GM23338 (cell line): ENCODE measurements at regions not wholly inside any gene's neighbourhood (a gene's known extent, or its start where the extent isn't known, plus 50 kb on each side); places are given as distances from the start of the nearest gene placed in this dataset.

Experiments used
- ATAC-seq: fragments of 200-7000 bp; cut with Tn5 transposase; 3 replicates; pipeline ENCODE4 v1.9.1; 2020
- DNase-seq: peaks from one replicate; pipeline ENCODE4 v3.0.0-alpha.2; 2015; ENCODE audit warnings: low spot score
- H2AFZ ChIP-seq: fragments of 200-600 bp; sonication (generic); 2 replicates; pipeline ENCODE4 v1.8.0; 2016; ENCODE audit warnings: antibody characterized with exemption, mild to moderate bottlenecking, moderate library complexity
- H3F3A ChIP-seq: fragments of 200-600 bp; sonication (generic); replicated peaks from 2 replicates; pipeline ENCODE4 v1.8.0; 2017; ENCODE audit warnings: antibody characterized with exemption, mixed run types, low read depth
- H3K27ac ChIP-seq: fragments of 200-600 bp; sonication (generic); 2 replicates; pipeline ENCODE4 v1.6.1; 2016; ENCODE audit warnings: low read depth
- H3K27me3 ChIP-seq: fragments of 200-600 bp; sonication (generic); 2 replicates; pipeline ENCODE4 v1.8.0; 2016; ENCODE audit warnings: mild to moderate bottlenecking, mixed run types, moderate library complexity; ENCODE audit not compliant: insufficient read depth
- H3K36me3 ChIP-seq: fragments of 200-600 bp; sonication (generic); 2 replicates; pipeline ENCODE4 v1.8.0; 2016; ENCODE audit warnings: mild to moderate bottlenecking; ENCODE audit not compliant: insufficient read depth
- H3K4me1 ChIP-seq: fragments of 200-600 bp; sonication (generic); 2 replicates; pipeline ENCODE4 v1.8.0; 2016; ENCODE audit warnings: mild to moderate bottlenecking, moderate library complexity; ENCODE audit not compliant: insufficient read depth
- H3K4me2 ChIP-seq: fragments of 200-600 bp; sonication (generic); 2 replicates; pipeline ENCODE4 v1.7.1; 2017; ENCODE audit warnings: mixed run types
- H3K4me3 ChIP-seq: fragments of 200-600 bp; sonication (generic); 2 replicates; pipeline ENCODE4 v1.6.1; 2016; ENCODE audit warnings: mixed run types
- H3K79me2 ChIP-seq: fragments of 200-600 bp; sonication (generic); replicated peaks from 2 replicates; pipeline ENCODE4 v1.8.0; 2017; ENCODE audit warnings: mild to moderate bottlenecking; ENCODE audit not compliant: insufficient read depth
- H3K9me2 ChIP-seq: fragments of 200-600 bp; sonication (generic); 2 replicates; pipeline ENCODE4 v1.8.0; 2017; ENCODE audit not compliant: insufficient read depth
- H4K20me1 ChIP-seq: fragments of 200-600 bp; sonication (generic); replicated peaks from 2 replicates; pipeline ENCODE4 v1.8.0; 2017; ENCODE audit warnings: mild to moderate bottlenecking; ENCODE audit not compliant: insufficient read depth
- H3K27ac Mint-ChIP-seq: 2 replicates; pipeline ENCODE4 v1.8.0; 2020; ENCODE audit warnings: inconsistent platforms, mild to moderate bottlenecking, moderate library complexity, mixed read lengths
- H3K27me3 Mint-ChIP-seq: 3 replicates; pipeline ENCODE4 v1.8.0; 2022; ENCODE audit warnings: low read depth, mild to moderate bottlenecking, moderate library complexity, mixed read lengths, inconsistent platforms; ENCODE audit not compliant: insufficient read depth, poor library complexity
- H3K36me3 Mint-ChIP-seq: 3 replicates; pipeline ENCODE4 v1.8.0; 2021; ENCODE audit warnings: low read depth, mild to moderate bottlenecking, inconsistent platforms, moderate library complexity, mixed read lengths
- H3K4me1 Mint-ChIP-seq: 3 replicates; pipeline ENCODE4 v1.8.0; 2020; ENCODE audit warnings: mild to moderate bottlenecking, inconsistent platforms, mixed read lengths
- H3K4me3 Mint-ChIP-seq: 3 replicates; pipeline ENCODE4 v1.8.0; 2021; ENCODE audit warnings: moderate library complexity, mild to moderate bottlenecking, inconsistent platforms, mixed read lengths
- H3K9me3 Mint-ChIP-seq: 3 replicates; pipeline ENCODE4 v1.8.0; 2020; ENCODE audit warnings: moderate library complexity, mild to moderate bottlenecking, inconsistent platforms, mixed read lengths
- CREB1 ChIP-seq: fragments of 250-450 bp; sonication (Bioruptor Pico); IDR thresholded peaks from 2 replicates; pipeline ENCODE4 v1.5.0; 2020; ENCODE audit warnings: low read depth, mild to moderate bottlenecking, moderate library complexity
- CTCF ChIP-seq, 2 experiments: fragments of 200-600 bp in 1 of 2; sonication (generic) in 1 of 2; conservative IDR thresholded peaks; 2 replicates each; pipeline versions ENCODE4 v1.5.1 to v1.6.1; 2016 to 2017; ENCODE audit warnings: antibody characterized with exemption in 2 of 2, low read depth in 2 of 2, mild to moderate bottlenecking in 2 of 2, moderate library complexity in 1 of 2
- ETS1 ChIP-seq: IDR thresholded peaks from 2 replicates; pipeline ENCODE4 v1.6.1; 2016; ENCODE audit warnings: antibody characterized with exemption
- EZH2 ChIP-seq: fragments of 200-600 bp; sonication (generic); IDR thresholded peaks from one replicate; pipeline ENCODE4 v1.8.0; 2017; ENCODE audit warnings: antibody characterized with exemption, mild to moderate bottlenecking, low read depth; ENCODE audit not compliant: unreplicated experiment
- EZH2phosphoT487 ChIP-seq: fragments of 200-600 bp; sonication (generic); IDR thresholded peaks from one replicate; pipeline ENCODE4 v1.8.1; 2018; ENCODE audit warnings: antibody characterized with exemption; ENCODE audit not compliant: unreplicated experiment
- JUNB ChIP-seq: IDR thresholded peaks from one replicate; pipeline ENCODE4 v1.6.1; 2016; ENCODE audit warnings: antibody characterized with exemption; ENCODE audit not compliant: unreplicated experiment
- NANOG ChIP-seq: IDR thresholded peaks from 2 replicates; pipeline ENCODE4 v1.6.1; 2016; ENCODE audit warnings: antibody characterized with exemption, borderline replicate concordance
- POLR2AphosphoS5 ChIP-seq: IDR thresholded peaks from 2 replicates; pipeline ENCODE4 v1.6.1; 2016; ENCODE audit warnings: antibody characterized with exemption, low read depth
- REST ChIP-seq: IDR thresholded peaks from one replicate; pipeline ENCODE4 v1.6.1; 2018; ENCODE audit warnings: antibody characterized with exemption; ENCODE audit not compliant: unreplicated experiment
- STAT1 ChIP-seq: IDR thresholded peaks from one replicate; pipeline ENCODE4 v1.6.1; 2016; ENCODE audit warnings: antibody characterized with exemption; ENCODE audit not compliant: unreplicated experiment
- ZNF331 ChIP-seq: fragments of 250-450 bp; sonication (Bioruptor Pico); IDR thresholded peaks from 2 replicates; pipeline ENCODE4 v1.5.0; 2020; ENCODE audit warnings: low read depth, mild to moderate bottlenecking, moderate library complexity
- ZNF462 ChIP-seq: fragments of 250-450 bp; sonication (Bioruptor Pico); IDR thresholded peaks from 2 replicates; pipeline ENCODE4 v1.5.0; 2020; ENCODE audit warnings: mild to moderate bottlenecking, moderate library complexity

- Histone ChIP-seq H3K36me3 (no peaks in the 10 kb centered on the region), H3F3A (no peaks in the 10 kb centered on the region), H2AFZ (no peak overlapping the region), H4K20me1 (no peaks in the 10 kb centered on the region), H3K4me2 (no peak overlapping the region), H3K27me3 (no peaks in the 10 kb centered on the region), H3K4me3 (no peak overlapping the region), H3K9me2 (peaks cover 4% of the 10 kb centered on the region), H3K27ac (no peak overlapping the region), H3K79me2 (no peaks in the 10 kb centered on the region), H3K4me1 (peaks cover 8% of the 10 kb centered on the region)
- Mint-ChIP-seq H3K27me3 (peaks cover 12% of the 10 kb centered on the region), H3K27ac (no peak overlapping the region), H3K4me1 (peaks cover 21% of the 10 kb centered on the region), H3K9me3 (no peaks in the 10 kb centered on the region), H3K36me3 (no peaks in the 10 kb centered on the region), H3K4me3 (no peak overlapping the region)
- TF ChIP-seq ZNF462 (CRISPR knock-in tag): no peak
- TF ChIP-seq ZNF331 (CRISPR knock-in tag): no peak
- no peak for TF ChIP-seq CTCF (conservative IDR thresholded peaks at IDR 0.05; ENCODE audit: low read depth in 2 of 2)
- no peak for TF ChIP-seq ETS1
- no peak for TF ChIP-seq NANOG
- TF ChIP-seq EZH2: no peak
- TF ChIP-seq JUNB: no peak
- TF ChIP-seq CREB1: no peak
- no peak for TF ChIP-seq EZH2phosphoT487
- TF ChIP-seq REST: no peak
- TF ChIP-seq POLR2AphosphoS5: no peak
- TF ChIP-seq STAT1: no peak
- ATAC-seq (no peak), DNase-seq (no peak)
These were observed 324.7 kb upstream of the ZMIZ1 start for GRCh38 chr10:78744056-78744455.
